ENCODE measurements at regions not wholly inside any gene's neighbourhood (a gene's known extent, or its start where the extent isn't known, plus 50 kb on each side); places are given as distances from the start of the nearest gene placed in this dataset.

GRCh38 chr6:90922325-90922724 is 335.5 kb upstream of the MAP3K7 start:
- Mint-ChIP-seq H3K36me3 (no peaks in the 10 kb centered on the region), H3K27me3 (ENCODE audit: low read depth) (peaks cover 2% of the 10 kb centered on the region), H3K9me3 (peaks cover 8% of the 10 kb centered on the region), H3K27ac (no peak overlapping the region), H3K4me3 (no peak overlapping the region), H3K4me1 (no peaks in the 10 kb centered on the region)
- DNase-seq (ENCODE audit: low spot score in 2 of 2, unreplicated experiment in 2 of 2), result no peak
- TF ChIP-seq, protein P1, sequence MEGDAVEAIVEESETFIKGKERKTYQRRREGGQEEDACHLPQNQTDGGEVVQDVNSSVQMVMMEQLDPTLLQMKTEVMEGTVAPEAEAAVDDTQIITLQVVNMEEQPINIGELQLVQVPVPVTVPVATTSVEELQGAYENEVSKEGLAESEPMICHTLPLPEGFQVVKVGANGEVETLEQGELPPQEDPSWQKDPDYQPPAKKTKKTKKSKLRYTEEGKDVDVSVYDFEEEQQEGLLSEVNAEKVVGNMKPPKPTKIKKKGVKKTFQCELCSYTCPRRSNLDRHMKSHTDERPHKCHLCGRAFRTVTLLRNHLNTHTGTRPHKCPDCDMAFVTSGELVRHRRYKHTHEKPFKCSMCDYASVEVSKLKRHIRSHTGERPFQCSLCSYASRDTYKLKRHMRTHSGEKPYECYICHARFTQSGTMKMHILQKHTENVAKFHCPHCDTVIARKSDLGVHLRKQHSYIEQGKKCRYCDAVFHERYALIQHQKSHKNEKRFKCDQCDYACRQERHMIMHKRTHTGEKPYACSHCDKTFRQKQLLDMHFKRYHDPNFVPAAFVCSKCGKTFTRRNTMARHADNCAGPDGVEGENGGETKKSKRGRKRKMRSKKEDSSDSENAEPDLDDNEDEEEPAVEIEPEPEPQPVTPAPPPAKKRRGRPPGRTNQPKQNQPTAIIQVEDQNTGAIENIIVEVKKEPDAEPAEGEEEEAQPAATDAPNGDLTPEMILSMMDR (IDR thresholded peaks at IDR 0.05; ENCODE audit: unreplicated experiment), result no peak

DNA sequence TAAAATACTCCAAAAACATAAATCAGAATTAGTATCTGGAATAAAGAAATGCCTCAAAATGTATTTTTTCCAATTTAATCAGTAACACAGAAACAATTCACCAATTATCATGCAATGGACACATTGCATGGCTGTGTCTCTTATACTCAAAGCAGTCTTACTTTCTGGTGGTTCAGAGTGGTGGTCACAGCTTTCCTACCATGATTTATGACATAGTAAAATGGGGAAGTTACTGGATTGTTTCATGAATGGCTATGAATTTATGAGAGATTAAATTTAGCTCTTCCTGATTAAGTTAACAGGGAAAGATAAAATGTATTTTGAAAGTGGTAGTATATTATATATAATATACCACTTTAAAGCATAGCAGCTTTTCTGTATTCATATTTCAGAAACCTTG is 331.5 kb upstream of the MAP3K7 start:
- TF ChIP-seq, protein P1 (IDR thresholded peaks at IDR 0.05; ENCODE audit: unreplicated experiment), result no peak
- Mint-ChIP-seq H3K27ac (no peak overlapping the region), H3K9me3 (peaks cover 29% of the 10 kb centered on the region), H3K27me3 (ENCODE audit: low read depth) (peaks cover 2% of the 10 kb centered on the region), H3K36me3 (peaks cover 4% of the 10 kb centered on the region), H3K4me3 (no peak overlapping the region), H3K4me1 (no peaks in the 10 kb centered on the region)
- no peak for DNase-seq (ENCODE audit: low spot score in 2 of 2, unreplicated experiment in 2 of 2)

DNA sequence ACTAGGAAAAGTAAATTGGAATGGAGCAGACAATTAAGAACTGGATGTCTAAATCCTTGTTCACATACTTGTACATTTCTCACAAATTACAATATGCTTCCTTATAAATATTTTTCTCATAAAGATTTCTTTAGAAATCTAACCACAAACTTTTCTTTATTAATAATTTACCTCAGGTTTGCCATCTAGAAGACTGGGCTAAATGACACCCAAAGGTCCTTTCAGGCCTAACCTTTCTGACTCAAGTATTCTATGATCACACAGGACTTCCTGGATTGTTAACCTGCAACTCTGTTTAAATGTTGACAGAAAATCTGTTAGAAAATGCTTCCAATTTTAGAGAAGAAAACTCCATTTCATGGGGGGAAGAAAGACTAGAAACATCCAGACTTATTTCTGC is 330.5 kb upstream of the MAP3K7 start:
- no peak for DNase-seq (ENCODE audit: low spot score in 2 of 2, unreplicated experiment in 2 of 2)
- TF ChIP-seq, protein P1 (IDR thresholded peaks at IDR 0.05; ENCODE audit: unreplicated experiment), result no peak
- peaks cover 4% of the 10 kb centered on the region for H3K36me3 Mint-ChIP-seq
- H3K4me1 Mint-ChIP-seq, result no peaks in the 10 kb centered on the region
- no peak overlapping the region for H3K4me3 Mint-ChIP-seq
- peaks cover 29% of the 10 kb centered on the region for H3K9me3 Mint-ChIP-seq
- H3K27ac Mint-ChIP-seq, result no peak overlapping the region
- H3K27me3 Mint-ChIP-seq (ENCODE audit: low read depth), result peaks cover 2% of the 10 kb centered on the region

GRCh38 chr6:90916968-90917367 is 330.1 kb upstream of the MAP3K7 start:
- Mint-ChIP-seq H3K36me3 (peaks cover 4% of the 10 kb centered on the region), H3K9me3 (peaks cover 29% of the 10 kb centered on the region), H3K27me3 (ENCODE audit: low read depth) (peaks cover 2% of the 10 kb centered on the region), H3K27ac (no peak overlapping the region), H3K4me3 (no peak overlapping the region), H3K4me1 (no peaks in the 10 kb centered on the region)
- TF ChIP-seq, protein P1 (IDR thresholded peaks at IDR 0.05; ENCODE audit: unreplicated experiment), result no peak
- no peak for DNase-seq (ENCODE audit: low spot score in 2 of 2, unreplicated experiment in 2 of 2)

DNA sequence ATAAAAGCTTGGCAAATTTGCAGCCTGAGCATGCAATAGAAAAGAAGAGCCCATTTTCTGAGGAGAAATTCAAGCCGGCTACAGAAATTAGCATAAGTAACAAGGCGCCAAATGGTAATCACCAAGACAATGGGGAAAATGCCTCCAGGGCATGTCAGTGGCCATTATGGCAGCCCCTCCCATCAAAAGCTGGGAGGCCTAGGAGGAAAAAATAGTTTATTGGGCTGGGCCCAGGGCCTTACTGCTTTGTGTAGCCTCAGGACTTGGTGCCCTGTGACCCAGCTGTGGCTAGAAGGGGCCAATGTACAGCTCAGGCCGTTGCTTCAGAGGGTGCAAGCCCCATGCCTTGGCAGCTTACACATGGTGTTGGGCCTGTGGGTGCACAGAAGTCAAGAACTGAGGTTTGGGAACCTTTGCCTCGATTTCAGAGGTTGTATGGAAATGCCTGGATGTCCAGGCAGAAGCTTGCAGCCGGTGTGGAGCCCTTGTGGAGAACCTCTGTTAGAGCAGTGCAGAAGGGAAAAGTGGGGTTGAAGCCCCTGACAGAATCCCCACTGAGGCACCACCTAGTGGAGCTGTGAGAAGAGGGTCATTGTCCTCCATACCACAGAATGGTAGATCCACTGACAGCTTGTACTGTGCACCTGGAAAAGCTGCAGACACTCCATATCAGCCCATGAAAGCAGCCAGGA is 328.5 kb upstream of the MAP3K7 start:
- TF ChIP-seq, protein P1 (IDR thresholded peaks at IDR 0.05; ENCODE audit: unreplicated experiment), result no peak
- Mint-ChIP-seq H3K27ac (no peak overlapping the region), H3K4me3 (no peak overlapping the region), H3K9me3 (peaks cover 21% of the 10 kb centered on the region), H3K27me3 (ENCODE audit: low read depth) (no peaks in the 10 kb centered on the region), H3K4me1 (peaks cover 6% of the 10 kb centered on the region), H3K36me3 (peaks cover 4% of the 10 kb centered on the region)
- DNase-seq (ENCODE audit: low spot score in 2 of 2, unreplicated experiment in 2 of 2), result no peak
